Activated CD8-positive, alpha-beta T cell treated with anti-CD3 and anti-CD28 coated beads for 36 hours (primary cell): ENCODE measurements at regions not wholly inside any gene's neighbourhood (a gene's known extent, or its start where the extent isn't known, plus 50 kb on each side); places are given as distances from the start of the nearest gene placed in this dataset.
A peak's percentile ranks its signal among the peaks of the same experiment; 100 is the strongest.

Source experiments
- ATAC-seq: fragments of 200-7000 bp; cut with Tn5 transposase; one replicate; pipeline ENCODE4 v1.10.0; 2021; ENCODE audit warnings: mild to moderate bottlenecking, moderate library complexity
- CTCF ChIA-PET: fragments of 350-600 bp; sonication (Branson Sonifier 250); formaldehyde crosslinking; loops from one replicate; lab custom pipeline; 2021; ENCODE audit warnings: antibody characterized with exemption; lab: Charles Lee
- POLR2A ChIA-PET: fragments of 350-600 bp; sonication (Branson Sonifier 250); formaldehyde crosslinking; loops from one replicate; lab custom pipeline; 2021; ENCODE audit warnings: antibody characterized with exemption; lab: Charles Lee
- DNase-seq: peaks from one replicate; pipeline ENCODE4 v3.0.0-alpha.2; 2020
- H3K27ac Mint-ChIP-seq: one replicate; pipeline ENCODE4 v1.8.0; 2021; ENCODE audit warnings: mild to moderate bottlenecking, mixed read lengths
- H3K27me3 Mint-ChIP-seq: one replicate; pipeline ENCODE4 v1.8.0; 2021; ENCODE audit warnings: mixed read lengths
- H3K36me3 Mint-ChIP-seq: one replicate; pipeline ENCODE4 v1.8.0; 2021; ENCODE audit warnings: low read depth, mixed read lengths
- H3K4me1 Mint-ChIP-seq: one replicate; pipeline ENCODE4 v1.8.0; 2021; ENCODE audit warnings: low read depth, mixed read lengths
- H3K4me3 Mint-ChIP-seq: one replicate; pipeline ENCODE4 v1.8.0; 2021; ENCODE audit warnings: mild to moderate bottlenecking, moderate library complexity, mixed read lengths
- H3K9me3 Mint-ChIP-seq: one replicate; pipeline ENCODE4 v1.8.0; 2021; ENCODE audit warnings: mixed read lengths
- intact Hi-C: fragments of 100-400 bp; cut with micrococcal nuclease; formaldehyde crosslinking; loops from one replicate; pipeline ENCODE4 v1.10.0; 2022
- TF ChIP-seq, protein P1 (sequence below): fragments of 200-600 bp; IDR thresholded peaks from one replicate; pipeline ENCODE4 v1.8.0; 2022; ENCODE audit warnings: antibody characterized with exemption, mild to moderate bottlenecking

DNA sequence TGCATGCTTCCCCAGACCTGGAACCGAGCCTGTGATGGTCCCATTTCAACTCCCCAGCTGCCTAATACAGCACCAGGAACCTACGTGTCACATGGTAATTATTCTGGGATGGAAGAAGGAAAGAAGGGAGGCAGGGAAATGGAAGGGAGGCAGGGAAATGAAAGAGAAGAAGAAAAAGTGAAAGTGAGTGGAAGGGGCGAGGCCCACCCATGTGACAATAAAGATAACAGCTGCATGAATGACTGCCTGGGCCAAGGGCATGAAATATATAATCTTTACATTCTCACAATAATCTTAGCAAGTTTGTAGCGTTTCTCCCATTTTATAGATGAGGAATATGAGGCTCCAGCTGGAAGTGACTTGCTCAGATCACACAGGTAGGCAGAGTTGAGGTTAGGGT, 245.0 kb upstream of the PWP1 start:
- TF ChIP-seq, protein P1, sequence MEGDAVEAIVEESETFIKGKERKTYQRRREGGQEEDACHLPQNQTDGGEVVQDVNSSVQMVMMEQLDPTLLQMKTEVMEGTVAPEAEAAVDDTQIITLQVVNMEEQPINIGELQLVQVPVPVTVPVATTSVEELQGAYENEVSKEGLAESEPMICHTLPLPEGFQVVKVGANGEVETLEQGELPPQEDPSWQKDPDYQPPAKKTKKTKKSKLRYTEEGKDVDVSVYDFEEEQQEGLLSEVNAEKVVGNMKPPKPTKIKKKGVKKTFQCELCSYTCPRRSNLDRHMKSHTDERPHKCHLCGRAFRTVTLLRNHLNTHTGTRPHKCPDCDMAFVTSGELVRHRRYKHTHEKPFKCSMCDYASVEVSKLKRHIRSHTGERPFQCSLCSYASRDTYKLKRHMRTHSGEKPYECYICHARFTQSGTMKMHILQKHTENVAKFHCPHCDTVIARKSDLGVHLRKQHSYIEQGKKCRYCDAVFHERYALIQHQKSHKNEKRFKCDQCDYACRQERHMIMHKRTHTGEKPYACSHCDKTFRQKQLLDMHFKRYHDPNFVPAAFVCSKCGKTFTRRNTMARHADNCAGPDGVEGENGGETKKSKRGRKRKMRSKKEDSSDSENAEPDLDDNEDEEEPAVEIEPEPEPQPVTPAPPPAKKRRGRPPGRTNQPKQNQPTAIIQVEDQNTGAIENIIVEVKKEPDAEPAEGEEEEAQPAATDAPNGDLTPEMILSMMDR: no peak
- H3K4me1 Mint-ChIP-seq: peaks cover 22% of the 10 kb centered on the region
- DNase-seq: no peak
- ATAC-seq: no peak
- no peak overlapping the region for H3K27ac Mint-ChIP-seq
- peaks cover 5% of the 10 kb centered on the region for H3K36me3 Mint-ChIP-seq
- ChIA-PET POLR2A (no interaction called here), CTCF (no interaction called here)
- H3K9me3 Mint-ChIP-seq: peaks cover 3% of the 10 kb centered on the region
- no peak overlapping the region for H3K4me3 Mint-ChIP-seq
- intact Hi-C loops: no loop called here
- H3K27me3 Mint-ChIP-seq: no peaks in the 10 kb centered on the region

DNA sequence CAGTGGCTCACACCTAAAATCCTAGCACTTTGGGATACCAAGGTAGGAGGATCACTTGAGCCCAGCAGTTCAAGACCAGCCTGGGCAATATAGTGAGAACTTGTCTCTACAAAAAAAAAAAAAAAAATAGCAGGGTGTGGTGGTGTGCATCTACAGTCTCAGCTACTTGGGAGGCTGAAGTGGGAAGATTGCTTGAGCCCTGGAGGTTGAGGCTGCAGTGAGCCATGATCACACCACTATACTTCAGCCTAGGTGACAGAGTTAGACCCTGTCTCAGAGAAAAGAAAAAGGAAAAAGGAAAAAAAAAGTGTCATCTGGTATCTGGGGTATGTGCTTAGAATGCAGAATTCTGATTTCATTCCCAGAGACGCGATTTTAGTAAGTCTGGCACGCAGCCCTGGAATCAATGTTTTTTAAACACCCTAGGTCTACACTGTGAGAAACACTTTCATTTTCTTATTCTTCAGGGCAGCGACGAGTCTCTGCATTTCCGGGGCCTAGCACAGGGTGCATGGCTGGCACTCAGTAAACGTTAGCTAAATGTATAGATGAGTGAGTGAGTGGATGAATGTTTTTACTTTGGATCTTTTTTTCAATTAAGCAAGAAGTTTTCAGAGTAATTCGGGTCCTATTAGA, 243.8 kb upstream of the PWP1 start:
- Mint-ChIP-seq H3K27ac (peak overlapping the region; percentile 31), H3K9me3 (peaks cover 3% of the 10 kb centered on the region), H3K36me3 (peaks cover 5% of the 10 kb centered on the region), H3K4me3 (peak overlapping the region; percentile 41), H3K27me3 (no peaks in the 10 kb centered on the region), H3K4me1 (peaks cover 22% of the 10 kb centered on the region)
- ATAC-seq: peak; percentile 60
- POLR2A ChIA-PET: no interaction called here
- TF ChIP-seq, protein P1: no peak
- no peak for DNase-seq
- CTCF ChIA-PET: interaction anchor here (0.6 to 1.2 kb wide), 2 partner anchors 100 to 310 kb away, joined by 3 to 4 read pairs; no protein-coding TSS in a partner anchor
- intact Hi-C loops: no loop called here

DNA sequence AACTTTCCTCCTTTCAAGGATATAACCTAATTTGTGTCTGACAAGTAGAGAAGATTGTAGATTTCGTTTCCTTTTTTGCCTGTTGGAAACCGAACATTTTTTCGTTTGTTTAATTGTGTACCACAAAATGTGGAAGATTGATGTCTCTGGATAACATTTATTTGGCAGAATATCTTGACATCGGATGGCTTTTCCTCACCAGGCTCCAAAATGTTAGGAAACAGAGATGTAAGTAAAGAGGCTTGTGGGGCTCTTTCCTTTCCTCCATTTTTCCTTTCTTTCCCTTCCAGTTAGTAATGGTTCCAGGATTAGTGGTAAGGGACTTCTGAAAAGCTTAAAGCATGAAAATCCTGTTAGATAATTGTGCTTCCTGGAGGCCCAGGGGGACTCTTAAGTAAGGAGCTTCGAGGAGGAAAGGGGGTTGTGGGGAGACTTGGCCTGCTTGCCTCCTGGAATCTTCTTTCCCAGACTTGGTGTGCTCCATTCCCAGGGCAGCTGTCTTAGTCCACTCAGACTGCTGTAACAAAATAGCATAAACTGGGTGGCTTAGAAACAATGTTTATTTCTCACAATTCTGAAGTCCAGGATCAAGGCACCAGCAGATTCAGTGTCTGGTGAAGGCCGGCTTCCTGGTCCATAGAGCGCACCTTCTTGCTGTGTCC, 243.1 kb upstream of the PWP1 start:
- no peak for DNase-seq
- H3K27ac Mint-ChIP-seq: peak overlapping the region; percentile 31
- H3K4me3 Mint-ChIP-seq: peak overlapping the region; percentile 41
- ATAC-seq: no peak
- TF ChIP-seq, protein P1: no peak
- peaks cover 22% of the 10 kb centered on the region for H3K4me1 Mint-ChIP-seq
- peaks cover 3% of the 10 kb centered on the region for H3K9me3 Mint-ChIP-seq
- peaks cover 5% of the 10 kb centered on the region for H3K36me3 Mint-ChIP-seq
- POLR2A ChIA-PET: interaction anchor here (0.7 kb wide), 1 partner anchor 9 kb away, joined by 3 read pairs; no protein-coding TSS in a partner anchor
- CTCF ChIA-PET: interaction anchor here (1.2 kb wide), 1 partner anchor 311 kb away, joined by 4 read pairs; no protein-coding TSS in a partner anchor
- intact Hi-C loops: no loop called here
- H3K27me3 Mint-ChIP-seq: no peaks in the 10 kb centered on the region

DNA sequence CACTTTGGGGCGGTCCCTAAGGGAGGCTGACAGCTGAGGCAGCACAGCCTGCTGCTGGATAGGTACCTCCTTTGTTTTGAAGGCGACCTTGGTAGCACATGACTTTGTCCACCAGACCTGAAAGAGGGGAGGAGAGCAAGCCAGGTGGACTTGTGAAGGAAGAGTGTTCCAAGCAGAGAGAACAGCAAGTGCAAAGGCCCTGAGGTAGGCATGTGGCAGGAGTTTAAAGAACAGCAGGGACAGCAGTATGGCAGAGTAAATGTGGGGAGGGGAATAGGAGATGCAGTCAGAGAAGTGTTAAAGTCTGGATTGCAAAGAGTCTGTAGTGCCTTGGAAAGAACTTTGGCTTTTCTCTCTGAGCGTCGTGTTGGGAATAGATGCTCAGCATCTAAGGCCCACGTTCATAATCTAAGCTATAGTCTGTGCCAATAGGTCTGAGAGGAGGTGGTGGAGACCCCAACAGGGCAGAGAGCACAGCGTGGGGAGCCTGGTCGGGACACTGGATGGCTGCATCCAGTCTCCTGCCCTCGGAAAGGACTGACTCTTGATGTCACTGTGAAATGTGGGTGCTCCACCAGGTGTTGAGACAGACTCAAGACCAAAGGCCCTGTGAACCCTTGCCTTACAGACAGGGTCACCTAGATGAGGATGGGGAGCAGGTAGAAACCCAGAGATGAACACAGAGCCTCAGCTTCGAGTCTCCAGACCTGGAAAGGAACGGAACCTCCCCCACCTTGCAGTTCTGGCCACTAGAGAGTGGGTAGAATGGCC, 242.1 kb upstream of the PWP1 start:
- CTCF ChIA-PET: interaction anchor here (1.2 kb wide), 1 partner anchor 312 kb away, joined by 4 read pairs; no protein-coding TSS in a partner anchor
- Mint-ChIP-seq H3K9me3 (peaks cover 3% of the 10 kb centered on the region), H3K36me3 (peaks cover 5% of the 10 kb centered on the region), H3K4me1 (peaks cover 29% of the 10 kb centered on the region), H3K27ac (no peak overlapping the region), H3K4me3 (no peak overlapping the region), H3K27me3 (no peaks in the 10 kb centered on the region)
- POLR2A ChIA-PET: interaction anchor here (0.7 kb wide), 1 partner anchor 8 kb away, joined by 3 read pairs; no protein-coding TSS in a partner anchor
- TF ChIP-seq, protein P1: no peak
- intact Hi-C loops: no loop called here
- DNase-seq (no peak), ATAC-seq (no peak)
